H1 (cell line): ENCODE measurements at regions not wholly inside any gene's neighbourhood (a gene's known extent, or its start where the extent isn't known, plus 50 kb on each side); places are given as distances from the start of the nearest gene placed in this dataset.

Source experiments
- CTCF ChIP-seq, 3 experiments: IDR thresholded peaks; 1 replicate in 2 of 3; 2 replicates in 1 of 3; pipeline versions ENCODE4 v1.5.1 to v1.6.1; 2011; ENCODE audit warnings: low read length in 3 of 3, mild to moderate bottlenecking in 3 of 3, inconsistent platforms in 2 of 3, low read depth in 1 of 3, moderate library complexity in 1 of 3; ENCODE audit not compliant: insufficient read depth in 1 of 3; ENCODE audit errors: control extremely low read depth in 1 of 3
- GABPA ChIP-seq: IDR thresholded peaks from 2 replicates; pipeline ENCODE4 v1.6.1; 2011; ENCODE audit warnings: mild to moderate bottlenecking, low read length, moderate library complexity, borderline replicate concordance; ENCODE audit not compliant: insufficient read depth
- PHF8 ChIP-seq: fragments of 200-600 bp; sonication (generic); conservative IDR thresholded peaks from 2 replicates; pipeline ENCODE4 v1.7.1; 2012; ENCODE audit warnings: low read depth, mild to moderate bottlenecking, inconsistent platforms, low read length, moderate library complexity
- SRF ChIP-seq: IDR thresholded peaks from 2 replicates; pipeline ENCODE4 v1.6.1; 2011; ENCODE audit warnings: mild to moderate bottlenecking, low read depth, low read length, moderate library complexity

GRCh38 chr11:121929581-121929980 is 186.4 kb downstream of the BLID start:
- TF ChIP-seq CTCF (IDR thresholded peaks at IDR 0.05; ENCODE audit: control extremely low read depth in 1 of 3, insufficient read depth in 1 of 3, low read depth in 1 of 3, low read length in 3 of 3): no peak
- TF ChIP-seq PHF8: no peak
- TF ChIP-seq SRF: no peak
- no peak for TF ChIP-seq GABPA
